ENCODE measurements at regions not wholly inside any gene's neighbourhood (a gene's known extent, or its start where the extent isn't known, plus 50 kb on each side); places are given as distances from the start of the nearest gene placed in this dataset.
"Not testable (repeated sequence)": the region's sequence is repeated elsewhere in the genome, so short reads cannot be mapped to it uniquely, and the experiment has no call there.

GRCh38 chr14:105760691-105761344, 234.4 kb downstream of the TMEM121 start:
- TF ChIP-seq EZH2 (IDR thresholded peaks at IDR 0.05; ENCODE audit: low read length, missing control alignments), result no peak
- TF ChIP-seq, protein P1, sequence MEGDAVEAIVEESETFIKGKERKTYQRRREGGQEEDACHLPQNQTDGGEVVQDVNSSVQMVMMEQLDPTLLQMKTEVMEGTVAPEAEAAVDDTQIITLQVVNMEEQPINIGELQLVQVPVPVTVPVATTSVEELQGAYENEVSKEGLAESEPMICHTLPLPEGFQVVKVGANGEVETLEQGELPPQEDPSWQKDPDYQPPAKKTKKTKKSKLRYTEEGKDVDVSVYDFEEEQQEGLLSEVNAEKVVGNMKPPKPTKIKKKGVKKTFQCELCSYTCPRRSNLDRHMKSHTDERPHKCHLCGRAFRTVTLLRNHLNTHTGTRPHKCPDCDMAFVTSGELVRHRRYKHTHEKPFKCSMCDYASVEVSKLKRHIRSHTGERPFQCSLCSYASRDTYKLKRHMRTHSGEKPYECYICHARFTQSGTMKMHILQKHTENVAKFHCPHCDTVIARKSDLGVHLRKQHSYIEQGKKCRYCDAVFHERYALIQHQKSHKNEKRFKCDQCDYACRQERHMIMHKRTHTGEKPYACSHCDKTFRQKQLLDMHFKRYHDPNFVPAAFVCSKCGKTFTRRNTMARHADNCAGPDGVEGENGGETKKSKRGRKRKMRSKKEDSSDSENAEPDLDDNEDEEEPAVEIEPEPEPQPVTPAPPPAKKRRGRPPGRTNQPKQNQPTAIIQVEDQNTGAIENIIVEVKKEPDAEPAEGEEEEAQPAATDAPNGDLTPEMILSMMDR (conservative IDR thresholded peaks at IDR 0.05 in 1 of 2, IDR thresholded peaks at IDR 0.05 in 1 of 2; ENCODE audit: low read depth in 1 of 2, low read length in 2 of 2), result no peak
- H3K9ac ChIP-seq (ENCODE audit: insufficient read depth, low read length), result no peak overlapping the region
- H3K4me1 ChIP-seq (ENCODE audit: control insufficient read depth, extremely low read depth, insufficient read depth, low read length), result no peaks in the 10 kb centered on the region
- H3K4me2 ChIP-seq (ENCODE audit: extremely low read depth, insufficient read depth, low read length), result no peak overlapping the region
- H3K36me3 ChIP-seq (ENCODE audit: control insufficient read depth, insufficient read depth, low read length), result no peaks in the 10 kb centered on the region
- no peak overlapping the region for H3K27ac ChIP-seq (ENCODE audit: insufficient read depth, low read length)
- H3K9me3 ChIP-seq (ENCODE audit: control insufficient read depth, insufficient read depth, low read depth, low read length), result peaks cover 3% of the 10 kb centered on the region
- H3K79me2 ChIP-seq (ENCODE audit: control insufficient read depth, insufficient read depth, low read length), result no peaks in the 10 kb centered on the region
- H2AFZ ChIP-seq (ENCODE audit: low read length), result no peak overlapping the region
- no peaks in the 10 kb centered on the region for H4K20me1 ChIP-seq (ENCODE audit: control insufficient read depth, extremely low read depth, insufficient read depth, low read length)
- H3K4me3 ChIP-seq (replicated peaks in 1 of 4; ENCODE audit: control extremely low read depth in 1 of 4, insufficient read depth in 1 of 4, low read depth in 3 of 4, low read length in 4 of 4), result no peak overlapping the region
- no peak for DNase-seq (ENCODE audit: low read depth in 2 of 2)
- H3K27me3 ChIP-seq (ENCODE audit: control insufficient read depth, insufficient read depth, low read length), result no peaks in the 10 kb centered on the region

DNA sequence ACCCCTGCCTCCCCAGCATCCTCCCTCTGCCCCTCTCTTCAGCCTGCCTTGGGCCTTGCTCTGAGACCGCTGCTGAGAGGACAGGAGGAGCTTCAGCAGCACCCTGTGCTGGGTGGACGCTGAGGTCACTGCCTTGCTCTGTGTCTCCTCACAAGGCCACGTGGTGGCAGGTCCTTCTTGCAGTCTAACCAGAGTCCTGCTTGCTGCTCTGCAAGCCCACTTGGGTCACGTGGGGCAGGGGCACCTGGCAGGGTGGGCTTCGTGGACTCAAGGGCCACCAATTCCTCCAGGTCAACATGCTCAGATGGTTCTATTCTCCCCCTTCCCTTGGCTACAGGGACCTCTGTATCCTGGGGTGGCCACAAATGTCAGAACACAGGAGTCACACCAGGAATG, 235.0 kb downstream of the TMEM121 start:
- H3K4me1 ChIP-seq (ENCODE audit: control insufficient read depth, extremely low read depth, insufficient read depth, low read length); H3K36me3 ChIP-seq (ENCODE audit: control insufficient read depth, insufficient read depth, low read length); DNase-seq (ENCODE audit: low read depth in 2 of 2); H3K9me3 ChIP-seq (ENCODE audit: control insufficient read depth, insufficient read depth, low read depth, low read length); H3K27me3 ChIP-seq (ENCODE audit: control insufficient read depth, insufficient read depth, low read length); H3K27ac ChIP-seq (ENCODE audit: insufficient read depth, low read length); H2AFZ ChIP-seq (ENCODE audit: low read length); H4K20me1 ChIP-seq (ENCODE audit: control insufficient read depth, extremely low read depth, insufficient read depth, low read length); H3K4me2 ChIP-seq (ENCODE audit: extremely low read depth, insufficient read depth, low read length); H3K79me2 ChIP-seq (ENCODE audit: control insufficient read depth, insufficient read depth, low read length); H3K9ac ChIP-seq (ENCODE audit: insufficient read depth, low read length); H3K4me3 ChIP-seq (replicated peaks in 1 of 4; ENCODE audit: control extremely low read depth in 1 of 4, insufficient read depth in 1 of 4, low read depth in 3 of 4, low read length in 4 of 4): not testable (repeated sequence)

DNA sequence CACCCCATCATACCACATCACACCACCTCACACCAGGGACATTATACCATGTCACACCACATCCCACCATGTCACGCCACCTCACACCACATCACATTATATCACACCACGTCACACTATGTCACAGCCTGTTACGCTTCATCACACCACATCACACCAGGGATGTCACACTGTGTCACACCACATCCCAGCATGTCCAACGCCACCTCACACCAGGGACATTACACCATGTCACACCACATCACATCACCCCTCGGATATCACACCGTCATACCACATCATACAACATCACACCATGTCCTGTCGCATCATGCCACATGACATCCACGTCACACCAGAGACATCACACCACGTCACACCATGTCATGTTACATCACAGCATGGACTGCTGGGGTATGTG, 235.5 kb downstream of the TMEM121 start:
- no peak overlapping the region for H3K4me3 ChIP-seq (replicated peaks in 1 of 4; ENCODE audit: control extremely low read depth in 1 of 4, insufficient read depth in 1 of 4, low read depth in 3 of 4, low read length in 4 of 4)
- no peak for DNase-seq (ENCODE audit: low read depth in 2 of 2)
- H3K9ac ChIP-seq (ENCODE audit: insufficient read depth, low read length), result no peak overlapping the region
- no peak for TF ChIP-seq EZH2 (IDR thresholded peaks at IDR 0.05; ENCODE audit: low read length, missing control alignments)
- TF ChIP-seq, protein P1 (conservative IDR thresholded peaks at IDR 0.05 in 1 of 2, IDR thresholded peaks at IDR 0.05 in 1 of 2; ENCODE audit: low read depth in 1 of 2, low read length in 2 of 2), result no peak
- no peak overlapping the region for H3K27ac ChIP-seq (ENCODE audit: insufficient read depth, low read length)
- H2AFZ ChIP-seq (ENCODE audit: low read length), result no peak overlapping the region
- H3K79me2 ChIP-seq (ENCODE audit: control insufficient read depth, insufficient read depth, low read length), result no peaks in the 10 kb centered on the region
- H3K4me1 ChIP-seq (ENCODE audit: control insufficient read depth, extremely low read depth, insufficient read depth, low read length), result no peaks in the 10 kb centered on the region
- H3K36me3 ChIP-seq (ENCODE audit: control insufficient read depth, insufficient read depth, low read length), result no peaks in the 10 kb centered on the region
- H4K20me1 ChIP-seq (ENCODE audit: control insufficient read depth, extremely low read depth, insufficient read depth, low read length), result no peaks in the 10 kb centered on the region
- H3K4me2 ChIP-seq (ENCODE audit: extremely low read depth, insufficient read depth, low read length), result no peak overlapping the region
- no peaks in the 10 kb centered on the region for H3K27me3 ChIP-seq (ENCODE audit: control insufficient read depth, insufficient read depth, low read length)
- peaks cover 3% of the 10 kb centered on the region for H3K9me3 ChIP-seq (ENCODE audit: control insufficient read depth, insufficient read depth, low read depth, low read length)

GRCh38 chr14:105762262-105762661, 235.9 kb downstream of the TMEM121 start:
- H3K36me3 ChIP-seq (ENCODE audit: control insufficient read depth, insufficient read depth, low read length); H3K27ac ChIP-seq (ENCODE audit: insufficient read depth, low read length); H3K4me3 ChIP-seq (replicated peaks in 1 of 4; ENCODE audit: control extremely low read depth in 1 of 4, insufficient read depth in 1 of 4, low read depth in 3 of 4, low read length in 4 of 4); H3K4me2 ChIP-seq (ENCODE audit: extremely low read depth, insufficient read depth, low read length); H3K9me3 ChIP-seq (ENCODE audit: control insufficient read depth, insufficient read depth, low read depth, low read length); H3K27me3 ChIP-seq (ENCODE audit: control insufficient read depth, insufficient read depth, low read length); H3K4me1 ChIP-seq (ENCODE audit: control insufficient read depth, extremely low read depth, insufficient read depth, low read length); H2AFZ ChIP-seq (ENCODE audit: low read length); H4K20me1 ChIP-seq (ENCODE audit: control insufficient read depth, extremely low read depth, insufficient read depth, low read length); DNase-seq (ENCODE audit: low read depth in 2 of 2); H3K9ac ChIP-seq (ENCODE audit: insufficient read depth, low read length); H3K79me2 ChIP-seq (ENCODE audit: control insufficient read depth, insufficient read depth, low read length): not testable (repeated sequence)

DNA sequence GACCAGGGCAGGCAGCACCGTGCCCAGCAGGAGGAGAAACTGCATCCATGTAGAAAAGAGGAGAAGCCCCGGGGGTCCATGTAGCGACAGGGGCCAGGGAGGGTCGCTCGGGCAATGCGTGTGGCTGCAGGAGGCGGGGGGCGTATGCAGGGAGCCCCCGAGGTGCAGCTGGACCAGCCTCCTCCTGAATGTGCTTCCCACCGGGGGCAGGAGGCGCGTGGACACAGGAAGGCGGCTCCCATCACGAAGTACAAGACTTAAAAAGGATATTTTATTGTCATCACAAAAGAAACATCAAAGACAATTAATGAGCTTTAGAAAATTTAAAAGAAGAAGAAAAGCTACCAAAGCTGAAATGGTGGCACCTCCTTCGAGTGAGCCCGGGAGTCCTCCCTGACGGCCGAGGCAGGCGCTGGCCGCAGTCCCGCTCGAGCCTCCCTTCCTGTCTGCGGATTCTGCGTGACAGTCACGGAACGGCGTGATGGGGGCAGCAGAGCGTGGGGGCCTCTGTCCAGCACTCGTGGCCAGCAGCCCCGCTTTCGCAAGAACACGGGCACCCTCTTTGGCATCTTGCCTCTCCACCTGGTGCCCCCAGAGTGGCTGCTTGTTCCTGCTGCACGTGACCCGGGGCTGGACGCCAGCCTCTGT, 238.0 kb downstream of the TMEM121 start:
- H3K36me3 ChIP-seq (ENCODE audit: control insufficient read depth, insufficient read depth, low read length); H3K4me3 ChIP-seq (replicated peaks in 1 of 4; ENCODE audit: control extremely low read depth in 1 of 4, insufficient read depth in 1 of 4, low read depth in 3 of 4, low read length in 4 of 4); H3K9ac ChIP-seq (ENCODE audit: insufficient read depth, low read length); H2AFZ ChIP-seq (ENCODE audit: low read length); DNase-seq (ENCODE audit: low read depth in 2 of 2); H3K27ac ChIP-seq (ENCODE audit: insufficient read depth, low read length); H3K9me3 ChIP-seq (ENCODE audit: control insufficient read depth, insufficient read depth, low read depth, low read length); H3K4me1 ChIP-seq (ENCODE audit: control insufficient read depth, extremely low read depth, insufficient read depth, low read length); H4K20me1 ChIP-seq (ENCODE audit: control insufficient read depth, extremely low read depth, insufficient read depth, low read length); H3K4me2 ChIP-seq (ENCODE audit: extremely low read depth, insufficient read depth, low read length); H3K27me3 ChIP-seq (ENCODE audit: control insufficient read depth, insufficient read depth, low read length); H3K79me2 ChIP-seq (ENCODE audit: control insufficient read depth, insufficient read depth, low read length): not testable (repeated sequence)
